HT1080 (cell line): ENCODE measurements at regions not wholly inside any gene's neighbourhood (a gene's known extent, or its start where the extent isn't known, plus 50 kb on each side); places are given as distances from the start of the nearest gene placed in this dataset.

ENCODE experiments used
- DNase-seq: peaks from one replicate; pipeline ENCODE4 v3.0.0-alpha.2; 2015; ENCODE audit warnings: low read depth

DNA sequence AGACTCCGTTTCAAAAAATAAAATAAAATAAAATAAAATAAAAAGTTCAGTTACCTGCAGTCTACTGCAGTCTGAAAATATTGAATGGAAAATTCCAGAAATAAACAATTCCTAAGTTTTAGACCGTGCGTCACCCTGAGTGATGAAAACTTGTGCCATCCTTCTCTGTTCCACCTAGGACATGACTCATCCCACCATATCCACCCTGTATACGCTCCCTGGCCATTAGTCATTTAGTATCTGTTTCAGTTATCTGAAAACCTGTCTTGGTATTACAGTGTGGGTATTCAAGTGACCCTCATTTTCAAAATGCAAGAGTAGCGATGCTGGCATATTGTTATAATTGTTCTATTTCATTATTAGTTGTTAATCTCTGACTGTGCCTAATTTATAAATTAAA lies 51.8 kb upstream of the TEX48 start:
- peak; percentile 86 for DNase-seq

DNA sequence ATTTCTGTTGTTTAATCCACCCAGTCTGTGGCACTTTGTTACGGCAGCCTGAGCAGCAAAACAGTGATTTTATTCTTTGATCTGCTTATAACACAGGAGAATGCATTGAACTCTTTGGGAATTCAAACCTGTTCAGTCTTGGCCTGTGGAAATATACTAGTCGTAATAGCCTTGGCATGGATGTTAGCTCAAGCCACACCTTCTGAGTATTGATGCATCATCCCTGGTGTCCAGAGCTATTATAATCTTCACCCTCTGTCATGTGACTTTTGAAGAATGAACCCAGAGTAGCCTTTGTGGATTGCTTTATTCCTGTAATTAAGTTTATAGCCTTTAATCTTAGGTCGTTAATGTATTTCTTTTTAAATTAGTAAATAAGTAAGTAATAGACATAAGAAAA lies 50.8 kb upstream of the TEX48 start:
- DNase-seq = peak; percentile 64
